HepG2 (cell line): ENCODE measurements at regions not wholly inside any gene's neighbourhood (a gene's known extent, or its start where the extent isn't known, plus 50 kb on each side); places are given as distances from the start of the nearest gene placed in this dataset.

Source experiments
- ATAC-seq: fragments of 200-7000 bp; cut with Tn5 transposase; 3 replicates; pipeline ENCODE4 v1.9.1; 2020; ENCODE audit warnings: mild to moderate bottlenecking, moderate library complexity
- BruUV-seq: library from RNA; stranded (reverse); fragments of 400-500 nt; replicated peaks from 2 replicates; lab custom pipeline; 2021; lab: Mats Ljungman, UMichigan
- CTCF ChIA-PET: fragments of 300-600 bp; formaldehyde crosslinking; extraction: SDS; loops from one replicate; lab custom pipeline; 2021; ENCODE audit warnings: low total read pairs, inconsistent platforms, low intra/inter-chr PET ratio; lab: Yijun Ruan, JAX
- POLR2A ChIA-PET: fragments of 350-600 bp; sonication (Branson Sonifier 250); formaldehyde crosslinking; loops from one replicate; lab custom pipeline; 2020; ENCODE audit warnings: antibody characterized with exemption, inconsistent platforms; lab: Yijun Ruan, JAX
- DNase-seq: peaks from one replicate; pipeline ENCODE4 v3.0.0-alpha.2; 2015; ENCODE audit warnings: low spot score
- FAIRE-seq: peaks from 3 replicates; lab custom pipeline; 2011; peaks lifted over from hg19 to GRCh38; lab: Jason Lieb, UNC
- H2AFZ ChIP-seq: one replicate; pipeline ENCODE4 v1.6.1; 2011; ENCODE audit warnings: low read length, inconsistent platforms
- H3K27ac ChIP-seq: fragments of 300-600 bp; 3 replicates; pipeline ENCODE4 v1.8.0; 2011; ENCODE audit warnings: mixed run types, mild to moderate bottlenecking, mixed read lengths, low read length, inconsistent platforms; ENCODE audit not compliant: insufficient read depth; ENCODE audit errors: extremely low read length
- H3K27me3 ChIP-seq, 2 experiments: fragments of 200-600 bp in 1 of 2; 2 replicates in 1 of 2; 3 replicates in 1 of 2; pipeline versions ENCODE4 v1.6.0 to v1.8.0; 2011; ENCODE audit warnings: low read length in 2 of 2, mild to moderate bottlenecking in 2 of 2, moderate library complexity in 2 of 2, inconsistent platforms in 1 of 2; ENCODE audit not compliant: insufficient read depth in 2 of 2, control insufficient read depth in 1 of 2
- H3K36me3 ChIP-seq, 2 experiments: fragments of 200-600 bp in 1 of 2; replicated peaks in 1 of 2; 2 replicates in 1 of 2; 3 replicates in 1 of 2; pipeline versions ENCODE4 v1.5.1 to v1.8.0; 2011; ENCODE audit warnings: low read length in 2 of 2, inconsistent platforms in 1 of 2; ENCODE audit not compliant: insufficient read depth in 2 of 2, control insufficient read depth in 1 of 2
- H3K4me1 ChIP-seq: 2 replicates; pipeline ENCODE4 v1.5.1; 2012; ENCODE audit warnings: low read length, inconsistent platforms; ENCODE audit not compliant: insufficient read depth
- H3K4me2 ChIP-seq: 2 replicates; pipeline ENCODE4 v1.6.0; 2011; ENCODE audit warnings: low read depth, low read length, inconsistent platforms
- H3K4me3 ChIP-seq, 3 experiments: fragments of 200-600 bp in 1 of 3; sonication (generic), shearing (Covaris generic) in 1 of 3; replicated peaks in 1 of 3; 2 replicates each; pipeline ENCODE4 v1.5.1; 2011 to 2016; ENCODE audit warnings: low read length in 3 of 3, inconsistent platforms in 2 of 3, low read depth in 2 of 3, mild to moderate bottlenecking in 2 of 3, control low read depth in 1 of 3, mixed read lengths in 1 of 3; ENCODE audit not compliant: insufficient read depth in 1 of 3
- H3K79me2 ChIP-seq: one replicate; pipeline ENCODE4 v1.6.1; 2011; ENCODE audit warnings: low read length, inconsistent platforms; ENCODE audit not compliant: insufficient read depth
- H3K9ac ChIP-seq: 2 replicates; pipeline ENCODE4 v1.6.0; 2011; ENCODE audit warnings: mild to moderate bottlenecking, low read depth, low read length, inconsistent platforms; ENCODE audit not compliant: insufficient read depth
- H3K9me3 ChIP-seq: 2 replicates; pipeline ENCODE4 v1.5.1; 2012; ENCODE audit warnings: mild to moderate bottlenecking, low read length
- H4K20me1 ChIP-seq: 2 replicates; pipeline ENCODE4 v1.6.0; 2011; ENCODE audit warnings: inconsistent platforms, mild to moderate bottlenecking, low read length, moderate library complexity; ENCODE audit not compliant: insufficient read depth
- ELF4 ChIP-seq: sonication (generic); formaldehyde crosslinking; IDR thresholded peaks from 2 replicates; pipeline ENCODE4 v1.5.0; 2020; ENCODE audit warnings: missing genetic modification reagents, mild to moderate bottlenecking, moderate library complexity, borderline replicate concordance
- GATAD2A ChIP-seq: IDR thresholded peaks from 2 replicates; pipeline ENCODE4 v1.6.1; 2016
- KDM1A ChIP-seq: IDR thresholded peaks from 2 replicates; pipeline ENCODE4 v1.6.1; 2016; ENCODE audit warnings: missing compliant biosample characterization
- KDM5A ChIP-seq: fragments of 200-600 bp; sonication (generic); IDR thresholded peaks from 2 replicates; pipeline ENCODE4 v1.7.0; 2018; ENCODE audit warnings: antibody characterized with exemption, mild to moderate bottlenecking, low read length, borderline replicate concordance
- MLX ChIP-seq: IDR thresholded peaks from 2 replicates; pipeline ENCODE4 v1.6.1; 2016
- MLXIP ChIP-seq: sonication (generic); formaldehyde crosslinking; IDR thresholded peaks from 2 replicates; pipeline ENCODE4 v1.9.0; 2021; ENCODE audit warnings: missing genetic modification reagents, borderline replicate concordance
- MZF1 ChIP-seq: sonication (generic); formaldehyde crosslinking; IDR thresholded peaks from 2 replicates; pipeline ENCODE4 v1.8.1; 2023; ENCODE audit warnings: mild to moderate bottlenecking, missing genetic modification reagents, borderline replicate concordance
- NFKB2 ChIP-seq: sonication (generic); formaldehyde crosslinking; IDR thresholded peaks from 2 replicates; pipeline ENCODE4 v1.4.0; 2020; ENCODE audit warnings: missing genetic modification reagents, borderline replicate concordance
- PHF8 ChIP-seq: sonication (generic); formaldehyde crosslinking; IDR thresholded peaks from 2 replicates; pipeline ENCODE4 v1.5.0; 2020; ENCODE audit warnings: missing genetic modification reagents
- RARA ChIP-seq: IDR thresholded peaks from 2 replicates; pipeline ENCODE4 v1.6.1; 2016; ENCODE audit warnings: missing genetic modification reagents, missing compliant biosample characterization
- SOX6 ChIP-seq, 2 experiments: fragments of 450-650 bp in 1 of 2; sonication (generic) in 1 of 2; formaldehyde crosslinking in 1 of 2; IDR thresholded peaks; 2 replicates each; pipeline versions ENCODE4 v1.4.0 to v1.6.1; 2017 to 2020; ENCODE audit warnings: antibody characterized with exemption in 1 of 2, mild to moderate bottlenecking in 1 of 2, missing genetic modification reagents in 1 of 2
- TBX3 ChIP-seq: fragments of 450-650 bp; IDR thresholded peaks from 2 replicates; pipeline ENCODE4 v1.6.1; 2017; ENCODE audit warnings: antibody characterized with exemption, mild to moderate bottlenecking, inconsistent platforms, borderline replicate concordance
- TEAD3 ChIP-seq: optimal IDR thresholded peaks from 2 replicates; pipeline ENCODE3; 2016; ENCODE audit warnings: borderline replicate concordance
- TFDP1 ChIP-seq: IDR thresholded peaks from 2 replicates; pipeline ENCODE4 v1.6.1; 2016; ENCODE audit warnings: missing compliant biosample characterization, missing genetic modification reagents, borderline replicate concordance
- ZNF616 ChIP-seq: sonication (generic); formaldehyde crosslinking; IDR thresholded peaks from 2 replicates; pipeline ENCODE4 v1.5.0; 2020; ENCODE audit warnings: low read depth, mild to moderate bottlenecking, missing genetic modification reagents
- ZNF652 ChIP-seq: IDR thresholded peaks from 2 replicates; pipeline ENCODE4 v1.6.1; 2016; ENCODE audit warnings: low read depth, borderline replicate concordance
- WGBS: methylation state at CpG from one replicate; pipeline ENCODE4 v1.1.6; 2017; ENCODE audit warnings: low lambda C conversion rate; 5-methylcytosine and 5-hydroxymethylcytosine counted together
- in situ Hi-C: cut with HindIII; loops from 2 replicates; pipeline ENCODE4 v1.10.0; 2017; ENCODE audit warnings: low pct_unique_long_range_greater_than_20kb; ENCODE audit not compliant: extremely low pct_ligation_motif_present
- intact Hi-C: fragments of 100-400 bp; cut with micrococcal nuclease; formaldehyde crosslinking; loops from one replicate; pipeline ENCODE4 v1.10.0; 2022; ENCODE audit not compliant: unreplicated experiment
- TF ChIP-seq, protein P1 (sequence below): sonication (generic); formaldehyde crosslinking; IDR thresholded peaks from 2 replicates; pipeline ENCODE4 v1.4.0; 2020; ENCODE audit warnings: missing genetic modification reagents

- ATAC-seq (peak; percentile 87), DNase-seq (peak; percentile 80), FAIRE-seq (peak; percentile 26)
- no peaks in the 10 kb centered on the region for H3K36me3 ChIP-seq
- peak overlapping the region; percentile 40 for H3K4me2 ChIP-seq
- ChIA-PET CTCF (no interaction called here), POLR2A (interaction anchor here (2.2 kb wide), 1 partner anchor 106 kb away, joined by 13 read pairs; the partner anchor contains the start of gene SLC7A11)
- 0 out of 2 replicates have a peak overlapping the region, but pooled peaks have one; percentile 12 for H3K9ac ChIP-seq
- in situ Hi-C loops (no loop called here), intact Hi-C loops (loop anchor here (1.0 to 5.0 kb wide), 3 partner anchors 20 to 251 kb away; partner anchors contain the start of gene SLC7A11)
- WGBS = 13% methylated on average over 3 of the region's 3 CpGs
- BruUV-seq = no TSS peak
- no peaks in the 10 kb centered on the region for H3K79me2 ChIP-seq
- H2AFZ ChIP-seq = peak overlapping the region; percentile 20
- no peaks in the 10 kb centered on the region for H4K20me1 ChIP-seq
- H3K4me1 ChIP-seq = peaks cover 41% of the 10 kb centered on the region
- H3K9me3 ChIP-seq = no peaks in the 10 kb centered on the region
- H3K27ac ChIP-seq = peak overlapping the region; percentile 38
- H3K27me3 ChIP-seq = no peaks in the 10 kb centered on the region; a peak in 1 of 5 replicates
- H3K4me3 ChIP-seq = no peak overlapping the region
- no peak for TF ChIP-seq MLXIP (CRISPR knock-in tag)
- no peak for TF ChIP-seq ZNF616 (CRISPR knock-in tag)
- no peak for TF ChIP-seq SOX6 (IDR thresholded peaks at IDR 0.05)
- peak; percentile 61; the same call in 1 of the 2 replicates for TF ChIP-seq SOX6 (CRISPR knock-in tag; IDR thresholded peaks at IDR 0.05)
- no peak for TF ChIP-seq MZF1
- TF ChIP-seq ZNF652 (CRISPR knock-in tag) = no peak
- peak; percentile 24; the same call in 1 of the 2 replicates for TF ChIP-seq TFDP1 (CRISPR knock-in tag)
- TF ChIP-seq, protein P1, sequence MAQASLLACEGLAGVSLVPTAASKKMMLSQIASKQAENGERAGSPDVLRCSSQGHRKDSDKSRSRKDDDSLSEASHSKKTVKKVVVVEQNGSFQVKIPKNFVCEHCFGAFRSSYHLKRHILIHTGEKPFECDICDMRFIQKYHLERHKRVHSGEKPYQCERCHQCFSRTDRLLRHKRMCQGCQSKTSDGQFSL (CRISPR knock-in tag) = no peak
- TF ChIP-seq NFKB2 (CRISPR knock-in tag) = no peak
- no peak for TF ChIP-seq KDM1A (CRISPR knock-in tag)
- no peak for TF ChIP-seq PHF8 (CRISPR knock-in tag)
- peak; percentile 63 for TF ChIP-seq GATAD2A
- TF ChIP-seq ELF4 (CRISPR knock-in tag) = no peak
- TF ChIP-seq RARA (CRISPR knock-in tag) = peak; percentile 8; the same call in 1 of the 2 replicates
- TF ChIP-seq TBX3 = no peak
- no peak for TF ChIP-seq TEAD3 (CRISPR knock-in tag)
- no peak for TF ChIP-seq KDM5A
- 0 out of 2 replicates have a peak, but pooled peaks have one; percentile 53 for TF ChIP-seq MLX (CRISPR knock-in tag)
These were observed 105.9 kb upstream of the SLC7A11 start for GRCh38 chr4:138348055-138348454.
